Activated CD8-positive, alpha-beta T cell treated with anti-CD3 and anti-CD28 coated beads for 36 hours (primary cell): ENCODE measurements at regions not wholly inside any gene's neighbourhood (a gene's known extent, or its start where the extent isn't known, plus 50 kb on each side); places are given as distances from the start of the nearest gene placed in this dataset.
"Not testable (repeated sequence)": the region's sequence is repeated elsewhere in the genome, so short reads cannot be mapped to it uniquely, and the experiment has no call there.

Experiments used
- ATAC-seq: fragments of 200-7000 bp; cut with Tn5 transposase; one replicate; pipeline ENCODE4 v1.10.0; 2021; ENCODE audit warnings: mild to moderate bottlenecking, moderate library complexity
- CTCF ChIA-PET: fragments of 350-600 bp; sonication (Branson Sonifier 250); formaldehyde crosslinking; loops from one replicate; lab custom pipeline; 2021; ENCODE audit warnings: antibody characterized with exemption; lab: Charles Lee
- POLR2A ChIA-PET: fragments of 350-600 bp; sonication (Branson Sonifier 250); formaldehyde crosslinking; loops from one replicate; lab custom pipeline; 2021; ENCODE audit warnings: antibody characterized with exemption; lab: Charles Lee
- DNase-seq: peaks from one replicate; pipeline ENCODE4 v3.0.0-alpha.2; 2020
- H3K27ac Mint-ChIP-seq: one replicate; pipeline ENCODE4 v1.8.0; 2021; ENCODE audit warnings: mild to moderate bottlenecking, mixed read lengths
- H3K27me3 Mint-ChIP-seq: one replicate; pipeline ENCODE4 v1.8.0; 2021; ENCODE audit warnings: mixed read lengths
- H3K36me3 Mint-ChIP-seq: one replicate; pipeline ENCODE4 v1.8.0; 2021; ENCODE audit warnings: low read depth, mixed read lengths
- H3K4me1 Mint-ChIP-seq: one replicate; pipeline ENCODE4 v1.8.0; 2021; ENCODE audit warnings: low read depth, mixed read lengths
- H3K4me3 Mint-ChIP-seq: one replicate; pipeline ENCODE4 v1.8.0; 2021; ENCODE audit warnings: mild to moderate bottlenecking, moderate library complexity, mixed read lengths
- H3K9me3 Mint-ChIP-seq: one replicate; pipeline ENCODE4 v1.8.0; 2021; ENCODE audit warnings: mixed read lengths
- CTCF ChIP-seq: fragments of 200-600 bp; IDR thresholded peaks from one replicate; pipeline ENCODE4 v1.8.0; 2022; ENCODE audit warnings: antibody characterized with exemption, mild to moderate bottlenecking
- intact Hi-C: fragments of 100-400 bp; cut with micrococcal nuclease; formaldehyde crosslinking; loops from one replicate; pipeline ENCODE4 v1.10.0; 2022

GRCh38 chr14:54010981-54011380 is 54.4 kb upstream of the BMP4 start:
- DNase-seq, result no peak
- CTCF ChIA-PET, result no interaction called here
- TF ChIP-seq CTCF, result no peak
- no peaks in the 10 kb centered on the region for H3K4me1 Mint-ChIP-seq
- POLR2A ChIA-PET, result no interaction called here
- H3K36me3 Mint-ChIP-seq, result no peaks in the 10 kb centered on the region
- peaks cover 4% of the 10 kb centered on the region for H3K27me3 Mint-ChIP-seq
- no peak overlapping the region for H3K27ac Mint-ChIP-seq
- no peak overlapping the region for H3K4me3 Mint-ChIP-seq
- ATAC-seq, result no peak
- intact Hi-C loops, result no loop called here
- peaks cover 2% of the 10 kb centered on the region for H3K9me3 Mint-ChIP-seq

GRCh38 chr14:54023027-54023426 is 66.4 kb upstream of the BMP4 start:
- H3K27ac Mint-ChIP-seq, result no peak overlapping the region
- no peaks in the 10 kb centered on the region for H3K27me3 Mint-ChIP-seq
- intact Hi-C loops, result no loop called here
- peaks cover 6% of the 10 kb centered on the region for H3K9me3 Mint-ChIP-seq
- no peak overlapping the region for H3K4me3 Mint-ChIP-seq
- DNase-seq (no peak), ATAC-seq (no peak)
- no peak for TF ChIP-seq CTCF
- H3K4me1 Mint-ChIP-seq, result no peaks in the 10 kb centered on the region
- POLR2A ChIA-PET, result no interaction called here
- no peaks in the 10 kb centered on the region for H3K36me3 Mint-ChIP-seq
- CTCF ChIA-PET, result no interaction called here

- Mint-ChIP-seq H3K27ac (no peak overlapping the region), H3K9me3 (peaks cover 11% of the 10 kb centered on the region), H3K4me3 (no peak overlapping the region), H3K4me1 (no peaks in the 10 kb centered on the region), H3K36me3 (no peaks in the 10 kb centered on the region), H3K27me3 (no peaks in the 10 kb centered on the region)
- TF ChIP-seq CTCF, result no peak
- DNase-seq (no peak), ATAC-seq (no peak)
- CTCF ChIA-PET, result no interaction called here
- POLR2A ChIA-PET, result no interaction called here
- intact Hi-C loops, result no loop called here
These were observed 69.0 kb upstream of the BMP4 start for GRCh38 chr14:54025661-54026060.

GRCh38 chr14:54026671-54027070 is 70.0 kb upstream of the BMP4 start:
- H3K4me1 Mint-ChIP-seq, result no peaks in the 10 kb centered on the region
- TF ChIP-seq CTCF, result no peak
- POLR2A ChIA-PET, result no interaction called here
- H3K9me3 Mint-ChIP-seq, result peaks cover 8% of the 10 kb centered on the region
- intact Hi-C loops, result no loop called here
- H3K27me3 Mint-ChIP-seq, result no peaks in the 10 kb centered on the region
- DNase-seq (no peak), ATAC-seq (no peak)
- CTCF ChIA-PET, result no interaction called here
- H3K36me3 Mint-ChIP-seq, result no peaks in the 10 kb centered on the region
- no peak overlapping the region for H3K27ac Mint-ChIP-seq
- no peak overlapping the region for H3K4me3 Mint-ChIP-seq

GRCh38 chr14:54030996-54031395 is 74.4 kb upstream of the BMP4 start:
- ATAC-seq, intact Hi-C loops, CTCF ChIA-PET, H3K27me3 Mint-ChIP-seq, H3K4me3 Mint-ChIP-seq, H3K27ac Mint-ChIP-seq, POLR2A ChIA-PET, H3K36me3 Mint-ChIP-seq, DNase-seq, H3K4me1 Mint-ChIP-seq: not testable (repeated sequence)
- peaks cover 24% of the 10 kb centered on the region for H3K9me3 Mint-ChIP-seq

GRCh38 chr14:54033285-54033684 is 76.7 kb upstream of the BMP4 start:
- ATAC-seq, intact Hi-C loops, H3K4me1 Mint-ChIP-seq, H3K36me3 Mint-ChIP-seq, POLR2A ChIA-PET, H3K27ac Mint-ChIP-seq, H3K27me3 Mint-ChIP-seq, CTCF ChIA-PET, DNase-seq, H3K4me3 Mint-ChIP-seq: not testable (repeated sequence)
- H3K9me3 Mint-ChIP-seq, result peaks cover 22% of the 10 kb centered on the region
